ENCODE measurements at regions not wholly inside any gene's neighbourhood (a gene's known extent, or its start where the extent isn't known, plus 50 kb on each side); places are given as distances from the start of the nearest gene placed in this dataset.
A peak's percentile ranks its signal among the peaks of the same experiment; 100 is the strongest.

DNA sequence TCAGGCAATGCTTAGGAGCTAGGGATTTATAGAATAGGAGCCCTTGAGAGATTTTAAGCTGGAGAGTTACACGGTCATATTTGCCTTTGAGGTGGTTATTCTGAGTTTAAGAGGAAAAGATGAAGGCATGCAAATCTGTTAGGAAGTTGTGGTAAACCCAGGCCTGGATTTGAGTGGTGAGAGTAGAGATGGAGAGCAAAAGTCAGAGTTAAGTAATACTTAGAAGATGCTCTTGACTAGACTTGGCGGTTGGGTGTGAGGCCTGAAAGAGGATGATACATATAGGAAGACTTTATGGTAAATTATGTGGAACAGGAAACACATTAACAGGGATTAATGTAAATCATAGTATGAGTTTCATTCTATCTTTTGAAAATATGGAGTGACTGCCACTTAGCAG is 136.0 kb upstream of the ARX start:
- Histone ChIP-seq H3K4me1 (no peaks in the 10 kb centered on the region), H3K9me3 (no peaks in the 10 kb centered on the region), H3K36me3 (ENCODE audit: insufficient read depth in 1 of 2, low read depth in 1 of 2) (no peaks in the 10 kb centered on the region), H3K27ac (no peak overlapping the region), H3K4me3 (no peak overlapping the region), H3K27me3 (ENCODE audit: insufficient read depth in 3 of 3, low read length in 2 of 3) (no peaks in the 10 kb centered on the region)
- ATAC-seq (no peak), DNase-seq (no peak)
- TF ChIP-seq, protein P1, sequence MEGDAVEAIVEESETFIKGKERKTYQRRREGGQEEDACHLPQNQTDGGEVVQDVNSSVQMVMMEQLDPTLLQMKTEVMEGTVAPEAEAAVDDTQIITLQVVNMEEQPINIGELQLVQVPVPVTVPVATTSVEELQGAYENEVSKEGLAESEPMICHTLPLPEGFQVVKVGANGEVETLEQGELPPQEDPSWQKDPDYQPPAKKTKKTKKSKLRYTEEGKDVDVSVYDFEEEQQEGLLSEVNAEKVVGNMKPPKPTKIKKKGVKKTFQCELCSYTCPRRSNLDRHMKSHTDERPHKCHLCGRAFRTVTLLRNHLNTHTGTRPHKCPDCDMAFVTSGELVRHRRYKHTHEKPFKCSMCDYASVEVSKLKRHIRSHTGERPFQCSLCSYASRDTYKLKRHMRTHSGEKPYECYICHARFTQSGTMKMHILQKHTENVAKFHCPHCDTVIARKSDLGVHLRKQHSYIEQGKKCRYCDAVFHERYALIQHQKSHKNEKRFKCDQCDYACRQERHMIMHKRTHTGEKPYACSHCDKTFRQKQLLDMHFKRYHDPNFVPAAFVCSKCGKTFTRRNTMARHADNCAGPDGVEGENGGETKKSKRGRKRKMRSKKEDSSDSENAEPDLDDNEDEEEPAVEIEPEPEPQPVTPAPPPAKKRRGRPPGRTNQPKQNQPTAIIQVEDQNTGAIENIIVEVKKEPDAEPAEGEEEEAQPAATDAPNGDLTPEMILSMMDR (IDR thresholded peaks at IDR 0.05) = no peak
- intact Hi-C loops (cut with DNase I) = no loop called here
- WGBS, 3 donors = 73 to 75% (median 73%) methylated on average over 2 of the region's 2 CpGs

DNA sequence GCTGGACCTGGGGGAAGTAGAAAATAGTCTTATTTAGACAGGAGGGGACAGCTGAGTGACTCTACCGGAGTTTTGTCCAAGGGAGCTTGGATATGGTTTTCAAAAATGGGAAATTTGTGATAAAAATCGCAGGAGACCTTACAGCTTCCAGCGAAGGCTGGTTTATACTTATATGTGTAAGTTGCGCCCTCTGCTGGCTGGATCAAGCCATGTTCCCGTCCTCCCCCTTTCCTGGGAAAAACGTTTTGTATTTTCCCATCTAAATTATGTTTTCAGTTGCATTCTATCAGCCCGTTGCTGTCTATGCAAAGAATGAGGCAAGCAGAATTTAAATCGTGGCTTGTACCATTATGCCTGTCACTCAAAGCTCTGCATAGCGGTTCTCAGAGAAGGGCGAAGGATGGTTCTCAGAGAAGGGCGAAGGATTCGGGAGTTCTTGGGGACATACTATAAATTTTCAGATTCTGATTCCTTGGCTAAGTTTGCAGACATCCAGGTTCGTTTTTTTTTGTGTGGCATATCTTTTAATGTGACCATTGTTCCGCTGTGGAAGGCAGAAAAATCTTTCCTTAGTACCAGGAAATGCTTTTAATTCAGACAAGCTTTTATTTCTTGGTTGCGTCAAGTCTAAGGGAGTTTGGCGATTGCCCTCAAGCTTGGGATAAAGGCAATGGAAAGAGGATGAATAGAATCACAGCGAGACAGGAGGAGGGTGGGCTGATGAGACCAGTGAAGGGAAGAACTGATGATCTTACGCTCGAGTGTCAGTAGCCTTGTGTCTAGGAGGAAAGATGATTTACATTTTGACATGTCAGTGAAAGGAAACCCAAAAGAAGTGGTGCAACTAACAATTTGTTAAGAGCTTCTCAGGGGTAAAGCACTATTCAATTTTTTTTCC is 128.5 kb upstream of the ARX start:
- ATAC-seq = peak; percentile 55 to 82 (median 58)
- peak; percentile 42 to 74 for DNase-seq
- TF ChIP-seq, protein P1 (IDR thresholded peaks at IDR 0.05) = peak; percentile 85
- Histone ChIP-seq H3K9me3 (no peaks in the 10 kb centered on the region), H3K4me3 (peak overlapping the region; percentile 40), H3K27me3 (ENCODE audit: insufficient read depth in 3 of 3, low read length in 2 of 3) (no peaks in the 10 kb centered on the region), H3K36me3 (ENCODE audit: insufficient read depth in 1 of 2, low read depth in 1 of 2) (no peaks in the 10 kb centered on the region), H3K4me1 (peaks cover 3% of the 10 kb centered on the region), H3K27ac (no peak overlapping the region)
- intact Hi-C loops (cut with DNase I) = loop anchor here (5.0 to 10.0 kb wide), 3 partner anchors 127 to 392 kb away; partner anchors contain the start of gene ARX (in 1 of the 2)
- WGBS, 3 donors = 10 to 17% (median 13%) methylated on average over 19 of the region's 19 CpGs

- H3K27ac ChIP-seq = no peak overlapping the region
- intact Hi-C loops (cut with DNase I) = loop anchor here (2.0 to 10.0 kb wide), 4 partner anchors 126 to 391 kb away; partner anchors contain the start of gene ARX (in 1 of the 2)
- ATAC-seq = no peak
- no peak overlapping the region for H3K4me3 ChIP-seq
- peaks cover 0 to 3% (median 0%) of the 10 kb centered on the region in 3 donors for H3K27me3 ChIP-seq (ENCODE audit: insufficient read depth in 3 of 3, low read length in 2 of 3)
- peaks cover 3% of the 10 kb centered on the region for H3K4me1 ChIP-seq
- H3K9me3 ChIP-seq = no peaks in the 10 kb centered on the region
- DNase-seq = no peak
- no peaks in the 10 kb centered on the region for H3K36me3 ChIP-seq (ENCODE audit: insufficient read depth in 1 of 2, low read depth in 1 of 2)
- WGBS, 3 donors = 65 to 73% (median 71%) methylated on average over 8 of the region's 8 CpGs
- TF ChIP-seq, protein P1 (IDR thresholded peaks at IDR 0.05) = no peak
Measured at GRCh38 chrX:25143596-25143995, 127.8 kb upstream of the ARX start.

GRCh38 chrX:25141684-25142083 is 125.9 kb upstream of the ARX start:
- Histone ChIP-seq H3K4me3 (no peak overlapping the region), H3K9me3 (no peaks in the 10 kb centered on the region), H3K4me1 (peaks cover 3% of the 10 kb centered on the region), H3K27ac (no peak overlapping the region), H3K36me3 (ENCODE audit: insufficient read depth in 1 of 2, low read depth in 1 of 2) (no peaks in the 10 kb centered on the region), H3K27me3 (ENCODE audit: insufficient read depth in 3 of 3, low read length in 2 of 3) (peaks cover 0 to 3% (median 0%) of the 10 kb centered on the region in 3 donors)
- no peak for DNase-seq
- intact Hi-C loops (cut with DNase I) = loop anchor here (2.0 to 10.0 kb wide), 4 partner anchors 124 to 389 kb away; partner anchors contain the start of gene ARX (in 1 of the 2)
- ATAC-seq = no peak
- 35 to 50% (median 46%) methylated on average over 1 of the region's 1 CpG for WGBS, 3 donors
- TF ChIP-seq, protein P1 (IDR thresholded peaks at IDR 0.05) = no peak

All from psoas muscle (tissue), 7 donors.